Trophoblast cell (in vitro differentiated cells and primary cell): ENCODE measurements at regions not wholly inside any gene's neighbourhood (a gene's known extent, or its start where the extent isn't known, plus 50 kb on each side); places are given as distances from the start of the nearest gene placed in this dataset.
"Not testable (repeated sequence)": the region's sequence is repeated elsewhere in the genome, so short reads cannot be mapped to it uniquely, and the experiment has no call there.

ENCODE experiments used
- DNase-seq, 2 donors: peaks; one replicate each; pipeline ENCODE4 v3.0.0-alpha.2; 2016
- H2AFZ ChIP-seq: 2 replicates; pipeline ENCODE4 v1.6.1; 2013; ENCODE audit warnings: low read length, moderate library complexity, mild to moderate bottlenecking; ENCODE audit not compliant: insufficient read depth, poor library complexity
- H2AK5ac ChIP-seq: 2 replicates; pipeline ENCODE4 v1.6.1; 2013; ENCODE audit warnings: mild to moderate bottlenecking, low read length
- H2BK120ac ChIP-seq: 2 replicates; pipeline ENCODE4 v1.6.1; 2013; ENCODE audit warnings: low read length, mild to moderate bottlenecking, moderate library complexity; ENCODE audit not compliant: insufficient read depth, poor library complexity
- H2BK12ac ChIP-seq: 2 replicates; pipeline ENCODE4 v1.6.1; 2013; ENCODE audit warnings: mild to moderate bottlenecking, low read length, moderate library complexity
- H2BK5ac ChIP-seq: 2 replicates; pipeline ENCODE4 v1.6.1; 2013; ENCODE audit warnings: low read length, low read depth, moderate library complexity, mild to moderate bottlenecking; ENCODE audit not compliant: poor library complexity
- H3K14ac ChIP-seq: 2 replicates; pipeline ENCODE4 v1.6.1; 2013; ENCODE audit warnings: mild to moderate bottlenecking, low read length
- H3K18ac ChIP-seq: 2 replicates; pipeline ENCODE4 v1.6.1; 2013; ENCODE audit warnings: mild to moderate bottlenecking, low read length
- H3K23ac ChIP-seq: 2 replicates; pipeline ENCODE4 v1.6.1; 2013; ENCODE audit warnings: low read length
- H3K27ac ChIP-seq: 2 replicates; pipeline ENCODE4 v1.5.1; 2013; ENCODE audit warnings: low read depth, mild to moderate bottlenecking, inconsistent platforms, low read length, moderate library complexity
- H3K27me3 ChIP-seq: 2 replicates; pipeline ENCODE4 v1.6.1; 2013; ENCODE audit warnings: inconsistent platforms, mild to moderate bottlenecking, low read length, moderate library complexity; ENCODE audit not compliant: insufficient read depth
- H3K36me3 ChIP-seq, 2 experiments: 1 replicate in 1 of 2; 2 replicates in 1 of 2; pipeline ENCODE4 v1.6.1; 2013; ENCODE audit warnings: low read length in 2 of 2, mild to moderate bottlenecking in 2 of 2, moderate library complexity in 1 of 2; ENCODE audit not compliant: insufficient read depth in 2 of 2, control insufficient read depth in 1 of 2
- H3K4ac ChIP-seq: 2 replicates; pipeline ENCODE4 v1.6.1; 2013; ENCODE audit warnings: low read depth, mild to moderate bottlenecking, low read length, moderate library complexity
- H3K4me1 ChIP-seq, 2 experiments: 1 replicate in 1 of 2; 2 replicates in 1 of 2; pipeline ENCODE4 v1.6.1; 2013; ENCODE audit warnings: low read length in 2 of 2, mild to moderate bottlenecking in 2 of 2, moderate library complexity in 1 of 2; ENCODE audit not compliant: insufficient read depth in 2 of 2, control insufficient read depth in 1 of 2
- H3K4me2 ChIP-seq: 2 replicates; pipeline ENCODE4 v1.6.1; 2013; ENCODE audit warnings: inconsistent platforms, mild to moderate bottlenecking, low read length, moderate library complexity
- H3K4me3 ChIP-seq: 2 replicates; pipeline ENCODE4 v1.5.1; 2013; ENCODE audit warnings: mild to moderate bottlenecking, low read depth, low read length, inconsistent platforms
- H3K79me1 ChIP-seq: one replicate; pipeline ENCODE4 v1.6.1; 2013; ENCODE audit warnings: low read length
- H3K79me2 ChIP-seq: 2 replicates; pipeline ENCODE4 v1.6.1; 2013; ENCODE audit warnings: low read length, mild to moderate bottlenecking; ENCODE audit not compliant: control insufficient read depth, insufficient read depth, poor library complexity
- H3K9ac ChIP-seq: 2 replicates; pipeline ENCODE4 v1.6.1; 2013; ENCODE audit warnings: mild to moderate bottlenecking, low read length
- H3K9me3 ChIP-seq: 2 replicates; pipeline ENCODE4 v1.6.1; 2013; ENCODE audit warnings: low read depth, mild to moderate bottlenecking, control low read depth, inconsistent platforms, low read length; ENCODE audit not compliant: insufficient read depth
- H4K12ac ChIP-seq: 2 replicates; pipeline ENCODE4 v1.6.1; 2013; ENCODE audit warnings: low read depth, mild to moderate bottlenecking, low read length, moderate library complexity
- H4K8ac ChIP-seq: 2 replicates; pipeline ENCODE4 v1.6.1; 2013; ENCODE audit warnings: low read depth, mild to moderate bottlenecking, low read length, moderate library complexity
- H4K91ac ChIP-seq: one replicate; pipeline ENCODE4 v1.6.1; 2013; ENCODE audit warnings: low read depth, mild to moderate bottlenecking, low read length, moderate library complexity
- WGBS: extraction: QIAGEN DNeasy Blood & Tissue Kit; methylation state at CpG from one replicate; pipeline ENCODE4 v1.1.7; 2013; ENCODE audit warnings: missing lambda C conversion rate; ENCODE audit not compliant: insufficient read length, insufficient coverage; ENCODE audit errors: extremely low coverage; 5-methylcytosine and 5-hydroxymethylcytosine counted together

GRCh38 chr2:12017499-12018157 lies 271.2 kb downstream of the LPIN1 start:
- Histone ChIP-seq H3K4me1 (no peaks in the 10 kb centered on the region), H2BK12ac (no peak overlapping the region)

GRCh38 chr2:12018726-12019125 lies 272.3 kb downstream of the LPIN1 start:
- not testable (repeated sequence) for H4K12ac ChIP-seq, H2AK5ac ChIP-seq, H3K14ac ChIP-seq, H3K18ac ChIP-seq, H3K4me1 ChIP-seq, H3K4ac ChIP-seq, H3K27ac ChIP-seq, H3K79me1 ChIP-seq, H2BK12ac ChIP-seq, DNase-seq, H4K91ac ChIP-seq, H3K4me3 ChIP-seq, H3K23ac ChIP-seq, H3K36me3 ChIP-seq, H2BK120ac ChIP-seq, H4K8ac ChIP-seq, H3K9ac ChIP-seq, H3K4me2 ChIP-seq, H2BK5ac ChIP-seq, H3K27me3 ChIP-seq, H2AFZ ChIP-seq, H3K79me2 ChIP-seq
- H3K9me3 ChIP-seq, result peaks cover 14% of the 10 kb centered on the region
- WGBS, result no CpG with 5 or more reads among the region's 5 CpGs

More at GRCh38 chr2:12017499-12018157, 271.2 kb downstream of the LPIN1 start:
- Histone ChIP-seq H3K4me2 (no peak overlapping the region), H3K9me3 (peaks cover 14% of the 10 kb centered on the region), H4K91ac (no peak overlapping the region), H3K18ac (no peak overlapping the region), H3K36me3 (no peaks in the 10 kb centered on the region), H3K4ac (no peak overlapping the region), H2BK120ac (no peak overlapping the region), H3K79me1 (no peaks in the 10 kb centered on the region), H2BK5ac (no peak overlapping the region), H3K79me2 (no peaks in the 10 kb centered on the region), H2AK5ac (no peak overlapping the region), H3K14ac (no peak overlapping the region), H2AFZ (no peak overlapping the region), H3K27ac (no peak overlapping the region), H3K9ac (no peak overlapping the region), H4K12ac (no peak overlapping the region), H3K23ac (no peak overlapping the region), H3K27me3 (no peaks in the 10 kb centered on the region), H4K8ac (no peak overlapping the region), H3K4me3 (no peak overlapping the region)
- DNase-seq, result no peak
- no CpG with 5 or more reads among the region's 11 CpGs for WGBS

GRCh38 chr2:12020833-12021469 lies 274.5 kb downstream of the LPIN1 start:
- Histone ChIP-seq H2BK5ac (no peak overlapping the region), H4K8ac (no peak overlapping the region), H3K4me2 (no peak overlapping the region), H3K4ac (no peak overlapping the region), H3K4me1 (peaks cover 0 to 2% of the 10 kb centered on the region in 2 experiments), H3K9me3 (peaks cover 14% of the 10 kb centered on the region), H2AFZ (no peak overlapping the region), H2BK12ac (no peak overlapping the region), H3K27me3 (no peaks in the 10 kb centered on the region), H3K14ac (no peak overlapping the region), H3K23ac (no peak overlapping the region), H3K4me3 (no peak overlapping the region), H4K12ac (no peak overlapping the region), H3K18ac (no peak overlapping the region), H3K27ac (no peak overlapping the region), H2BK120ac (no peak overlapping the region), H4K91ac (no peak overlapping the region), H3K79me2 (no peaks in the 10 kb centered on the region), H2AK5ac (no peak overlapping the region), H3K36me3 (no peaks in the 10 kb centered on the region), H3K79me1 (no peaks in the 10 kb centered on the region), H3K9ac (no peak overlapping the region)
- no peak for DNase-seq
- WGBS, result no CpG with 5 or more reads among the region's 3 CpGs

DNA sequence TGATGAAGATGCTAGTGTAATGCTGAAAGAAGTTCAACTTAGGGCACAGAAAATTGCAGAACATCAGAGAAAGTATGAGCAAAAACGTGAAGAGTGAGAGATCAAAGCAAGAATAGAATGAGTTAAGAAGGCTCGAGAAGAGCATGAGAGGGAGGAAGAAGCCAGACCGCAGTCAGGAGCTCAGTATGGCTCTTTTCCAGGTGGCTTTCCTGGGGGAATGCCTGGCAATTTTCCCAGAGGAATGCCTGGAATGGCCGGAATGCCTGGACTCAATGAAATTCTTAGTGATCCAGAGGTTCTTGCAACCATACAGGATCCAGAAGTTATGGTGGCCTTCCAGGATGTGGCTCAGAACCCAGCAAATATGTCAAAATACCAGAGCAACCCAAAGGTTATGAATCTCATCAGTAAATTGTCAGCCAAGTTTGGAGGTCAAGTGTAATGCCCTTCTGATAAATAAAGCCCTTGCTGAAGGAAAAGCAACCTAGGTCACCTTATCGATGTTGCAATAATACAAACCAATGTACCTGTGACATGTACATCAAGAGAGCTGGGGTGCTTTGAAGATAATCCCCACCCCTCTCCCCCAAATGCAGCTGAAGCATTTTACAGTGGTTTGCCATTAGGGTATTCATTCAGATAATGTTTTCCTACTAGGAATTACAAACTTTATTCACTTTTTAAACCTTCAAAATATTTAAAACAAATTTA lies 277.9 kb downstream of the LPIN1 start:
- not testable (repeated sequence) for H2BK5ac ChIP-seq, H3K27ac ChIP-seq, H3K4ac ChIP-seq, H3K14ac ChIP-seq, H3K18ac ChIP-seq, DNase-seq, H2AFZ ChIP-seq, H2AK5ac ChIP-seq, H3K79me1 ChIP-seq, H3K9ac ChIP-seq, H3K4me1 ChIP-seq, H3K4me2 ChIP-seq, H2BK120ac ChIP-seq, H4K12ac ChIP-seq, H3K4me3 ChIP-seq, H4K8ac ChIP-seq, H2BK12ac ChIP-seq, H3K27me3 ChIP-seq, H4K91ac ChIP-seq, H3K79me2 ChIP-seq, H3K36me3 ChIP-seq, H3K23ac ChIP-seq
- WGBS, result no CpG with 5 or more reads among the region's 5 CpGs
- H3K9me3 ChIP-seq, result peaks cover 14% of the 10 kb centered on the region
